WI38 (cell line): ENCODE measurements at regions not wholly inside any gene's neighbourhood (a gene's known extent, or its start where the extent isn't known, plus 50 kb on each side); places are given as distances from the start of the nearest gene placed in this dataset.

Source experiments
- H3K4me3 ChIP-seq: 2 replicates; pipeline ENCODE4 v1.5.1; 2011; ENCODE audit warnings: low read depth, mild to moderate bottlenecking, control low read depth, low read length
- TF ChIP-seq, protein P1 (sequence below): IDR thresholded peaks from 2 replicates; pipeline ENCODE4 v1.5.1; 2012; ENCODE audit warnings: low read depth, mild to moderate bottlenecking, control low read depth, low read length

DNA sequence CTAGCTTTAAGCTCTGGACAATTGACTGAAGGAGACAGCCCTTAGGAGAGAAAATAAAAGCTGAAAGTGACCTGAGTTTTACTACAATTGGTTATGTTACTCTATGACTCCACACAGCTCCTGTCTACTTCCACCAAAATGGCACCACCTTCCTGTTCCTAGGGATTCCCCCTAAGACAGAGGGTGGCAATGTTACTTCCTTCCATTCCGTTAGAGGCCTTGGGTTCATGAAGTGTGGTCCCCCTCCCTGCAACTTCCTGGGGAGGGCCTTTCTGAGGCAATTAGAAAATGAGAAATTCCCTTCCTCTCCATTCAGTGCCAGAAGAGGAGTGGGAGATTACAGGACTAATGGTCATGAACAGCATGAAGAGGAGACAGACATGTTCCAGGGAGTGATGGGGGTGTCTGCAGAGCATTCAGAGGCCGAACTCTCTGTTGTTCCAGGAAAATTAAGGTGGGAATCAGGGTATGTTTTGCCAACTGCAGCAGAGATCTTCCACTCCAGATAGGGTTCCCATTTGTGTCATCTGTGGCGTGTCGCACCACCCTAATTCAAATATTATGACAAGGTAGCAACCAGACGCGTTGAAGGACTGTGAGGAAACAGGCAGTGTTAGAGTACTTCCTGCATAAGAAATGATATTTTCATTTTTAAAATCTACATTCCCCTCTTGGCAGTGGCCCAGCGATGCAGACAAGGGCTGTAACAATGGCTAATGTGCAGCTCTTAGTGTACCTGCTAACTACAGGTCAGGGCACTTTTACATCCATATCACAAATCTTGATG, 53.1 kb upstream of the TRIM67 start:
- TF ChIP-seq, protein P1, sequence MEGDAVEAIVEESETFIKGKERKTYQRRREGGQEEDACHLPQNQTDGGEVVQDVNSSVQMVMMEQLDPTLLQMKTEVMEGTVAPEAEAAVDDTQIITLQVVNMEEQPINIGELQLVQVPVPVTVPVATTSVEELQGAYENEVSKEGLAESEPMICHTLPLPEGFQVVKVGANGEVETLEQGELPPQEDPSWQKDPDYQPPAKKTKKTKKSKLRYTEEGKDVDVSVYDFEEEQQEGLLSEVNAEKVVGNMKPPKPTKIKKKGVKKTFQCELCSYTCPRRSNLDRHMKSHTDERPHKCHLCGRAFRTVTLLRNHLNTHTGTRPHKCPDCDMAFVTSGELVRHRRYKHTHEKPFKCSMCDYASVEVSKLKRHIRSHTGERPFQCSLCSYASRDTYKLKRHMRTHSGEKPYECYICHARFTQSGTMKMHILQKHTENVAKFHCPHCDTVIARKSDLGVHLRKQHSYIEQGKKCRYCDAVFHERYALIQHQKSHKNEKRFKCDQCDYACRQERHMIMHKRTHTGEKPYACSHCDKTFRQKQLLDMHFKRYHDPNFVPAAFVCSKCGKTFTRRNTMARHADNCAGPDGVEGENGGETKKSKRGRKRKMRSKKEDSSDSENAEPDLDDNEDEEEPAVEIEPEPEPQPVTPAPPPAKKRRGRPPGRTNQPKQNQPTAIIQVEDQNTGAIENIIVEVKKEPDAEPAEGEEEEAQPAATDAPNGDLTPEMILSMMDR: no peak
- H3K4me3 ChIP-seq: no peak overlapping the region

GRCh38 chr1:231107600-231108326, 54.1 kb upstream of the TRIM67 start:
- no peak overlapping the region for H3K4me3 ChIP-seq
- TF ChIP-seq, protein P1: no peak

DNA sequence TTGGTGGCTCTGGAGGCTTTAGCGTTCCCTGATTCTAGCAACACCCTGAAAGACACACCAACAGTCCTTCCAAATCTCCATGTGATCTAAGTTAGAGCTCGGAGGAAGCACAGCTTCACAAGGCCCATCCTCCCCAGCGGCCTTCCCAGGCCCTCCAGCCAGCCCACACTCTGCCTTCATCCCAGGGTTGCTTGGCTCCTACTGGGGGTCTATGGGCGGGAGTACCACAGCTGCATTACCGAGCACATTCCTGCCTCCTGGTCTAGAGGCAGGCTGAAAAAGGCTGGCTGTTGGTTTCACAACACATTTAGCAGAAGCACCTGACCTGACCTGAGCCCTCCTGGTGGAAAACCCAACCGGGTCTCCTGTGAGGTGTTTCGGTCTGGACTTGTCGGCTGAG, 54.7 kb upstream of the TRIM67 start:
- no peak overlapping the region for H3K4me3 ChIP-seq
- TF ChIP-seq, protein P1: no peak

DNA sequence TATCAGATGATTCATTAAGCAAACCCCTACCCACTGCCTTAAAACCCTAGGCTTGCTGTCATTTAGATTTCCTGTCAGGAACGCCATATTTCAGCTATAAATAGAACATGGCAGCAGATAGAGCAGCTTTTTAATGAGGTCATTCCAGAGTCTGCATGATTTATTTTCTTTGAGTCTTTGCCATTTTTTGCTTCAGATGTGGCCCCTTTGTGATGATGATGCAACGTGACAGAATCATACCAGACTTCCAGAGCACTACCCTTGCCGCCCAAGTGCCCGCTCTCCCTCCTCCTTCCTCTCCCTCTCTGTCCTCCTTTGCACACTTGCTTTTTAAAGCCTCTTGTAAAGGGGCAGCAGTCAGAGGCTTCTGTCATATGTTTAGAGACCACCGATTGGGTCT, 55.5 kb upstream of the TRIM67 start:
- TF ChIP-seq, protein P1: no peak
- no peak overlapping the region for H3K4me3 ChIP-seq

GRCh38 chr1:231104917-231105316, 56.9 kb upstream of the TRIM67 start:
- H3K4me3 ChIP-seq: no peak overlapping the region
- TF ChIP-seq, protein P1: no peak

DNA sequence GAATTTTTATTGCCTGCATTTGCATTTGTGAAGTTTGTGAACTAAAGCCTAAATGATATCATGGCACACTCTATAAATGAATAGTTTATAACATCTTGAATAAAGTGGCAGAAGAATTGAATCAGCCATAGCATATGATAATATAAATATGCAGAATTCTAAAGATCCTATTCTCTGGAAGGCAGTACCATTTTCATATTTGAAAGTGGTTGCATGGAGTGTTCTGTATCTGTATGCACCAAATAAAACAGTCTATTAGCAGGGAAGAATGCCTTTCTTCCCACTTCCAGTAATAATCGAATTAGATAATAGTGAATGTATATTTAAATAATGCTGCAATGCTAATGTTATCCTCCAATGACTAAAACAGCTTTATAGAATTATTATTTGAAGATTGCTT, 57.9 kb upstream of the TRIM67 start:
- TF ChIP-seq, protein P1: no peak
- no peak overlapping the region for H3K4me3 ChIP-seq
